BJ (cell line): ENCODE measurements at regions not wholly inside any gene's neighbourhood (a gene's known extent, or its start where the extent isn't known, plus 50 kb on each side); places are given as distances from the start of the nearest gene placed in this dataset.

Source experiments
- CTCF ChIA-PET: fragments of 350-600 bp; formaldehyde crosslinking; extraction: SDS; loops from one replicate; lab custom pipeline; 2021; ENCODE audit warnings: antibody characterized with exemption, inconsistent platforms; lab: Yijun Ruan, JAX
- POLR2A ChIA-PET: fragments of 300-600 bp; sonication (Branson Sonifier 250); formaldehyde crosslinking; extraction: SDS; loops from one replicate; lab custom pipeline; 2021; ENCODE audit warnings: antibody characterized with exemption; lab: Charles Lee
- DNase-seq: peaks from one replicate; pipeline ENCODE4 v3.0.0-alpha.2; 2011; ENCODE audit warnings: low read depth
- H3K27me3 ChIP-seq: 2 replicates; pipeline ENCODE4 v1.6.0; 2011; ENCODE audit warnings: low read length; ENCODE audit not compliant: control insufficient read depth, insufficient read depth
- H3K36me3 ChIP-seq: 2 replicates; pipeline ENCODE4 v1.5.1; 2011; ENCODE audit warnings: low read length; ENCODE audit not compliant: control insufficient read depth, insufficient read depth
- H3K4me3 ChIP-seq: 2 replicates; pipeline ENCODE4 v1.5.1; 2011; ENCODE audit warnings: low read depth, mild to moderate bottlenecking, control low read depth, low read length
- CTCF ChIP-seq: IDR thresholded peaks from 2 replicates; pipeline ENCODE4 v1.5.1; 2011; ENCODE audit warnings: low read depth, mild to moderate bottlenecking, control low read depth, inconsistent platforms, low read length, moderate library complexity; ENCODE audit not compliant: insufficient read depth

- DNase-seq, result no peak
- POLR2A ChIA-PET, result no interaction called here
Observed at GRCh38 chr2:15034246-15034645, 401.7 kb downstream of the LRATD1 start.

GRCh38 chr2:15034860-15035259, 402.3 kb downstream of the LRATD1 start:
- H3K4me3 ChIP-seq, result no peak overlapping the region
- ChIA-PET CTCF (no interaction called here), POLR2A (no interaction called here)
- no peaks in the 10 kb centered on the region for H3K27me3 ChIP-seq
- no peak for DNase-seq
- no peak for TF ChIP-seq CTCF
- no peaks in the 10 kb centered on the region for H3K36me3 ChIP-seq

More at GRCh38 chr2:15034246-15034645, 401.7 kb downstream of the LRATD1 start:
- Histone ChIP-seq H3K27me3 (no peaks in the 10 kb centered on the region), H3K36me3 (no peaks in the 10 kb centered on the region), H3K4me3 (no peak overlapping the region)
- CTCF ChIA-PET, result no interaction called here
- no peak for TF ChIP-seq CTCF

- POLR2A ChIA-PET, result no interaction called here
- DNase-seq, result no peak
Observed at GRCh38 chr2:15038366-15039364, 406.1 kb downstream of the LRATD1 start.

GRCh38 chr2:15040429-15041084, 408.0 kb downstream of the LRATD1 start:
- TF ChIP-seq CTCF, result no peak
- Histone ChIP-seq H3K36me3 (no peaks in the 10 kb centered on the region), H3K4me3 (no peak overlapping the region), H3K27me3 (no peaks in the 10 kb centered on the region)
- ChIA-PET POLR2A (no interaction called here), CTCF (interaction anchor here (0.7 kb wide), 1 partner anchor 1199 kb away, joined by 3 read pairs; no protein-coding TSS in a partner anchor)
- no peak for DNase-seq

More at GRCh38 chr2:15038366-15039364, 406.1 kb downstream of the LRATD1 start:
- Histone ChIP-seq H3K36me3 (no peaks in the 10 kb centered on the region), H3K27me3 (no peaks in the 10 kb centered on the region), H3K4me3 (no peak overlapping the region)
- CTCF ChIA-PET, result interaction anchor here (1.0 kb wide), 1 partner anchor 15 kb away, joined by 3 read pairs; no protein-coding TSS in a partner anchor
- no peak for TF ChIP-seq CTCF

- ChIA-PET CTCF (no interaction called here), POLR2A (no interaction called here)
- TF ChIP-seq CTCF, result no peak
- H3K27me3 ChIP-seq, result no peaks in the 10 kb centered on the region
- no peak overlapping the region for H3K4me3 ChIP-seq
- DNase-seq, result no peak
- no peaks in the 10 kb centered on the region for H3K36me3 ChIP-seq
Observed at GRCh38 chr2:15041429-15041837, 408.9 kb downstream of the LRATD1 start.
